ENCODE measurements at regions not wholly inside any gene's neighbourhood (a gene's known extent, or its start where the extent isn't known, plus 50 kb on each side); places are given as distances from the start of the nearest gene placed in this dataset.

DNA sequence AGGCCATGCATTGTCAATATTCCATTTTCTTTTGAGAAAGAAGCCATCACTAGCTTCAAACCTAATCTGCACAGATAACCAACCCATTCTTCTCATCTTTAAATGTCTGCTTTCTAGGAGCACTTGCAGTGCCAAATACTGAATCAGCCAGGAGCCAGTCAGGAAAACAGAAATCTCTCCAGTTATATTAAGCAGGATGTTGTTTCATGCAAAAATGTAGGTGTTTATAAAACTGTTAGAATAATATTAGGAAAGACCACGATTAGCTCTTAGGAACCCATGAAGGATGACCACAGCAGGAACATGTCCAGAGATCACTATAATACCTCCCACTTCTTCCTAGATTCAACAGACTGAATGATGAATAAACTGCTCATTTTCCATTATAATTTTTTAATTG is 86.0 kb downstream of the TTC32 start:
- TF ChIP-seq, protein P1, sequence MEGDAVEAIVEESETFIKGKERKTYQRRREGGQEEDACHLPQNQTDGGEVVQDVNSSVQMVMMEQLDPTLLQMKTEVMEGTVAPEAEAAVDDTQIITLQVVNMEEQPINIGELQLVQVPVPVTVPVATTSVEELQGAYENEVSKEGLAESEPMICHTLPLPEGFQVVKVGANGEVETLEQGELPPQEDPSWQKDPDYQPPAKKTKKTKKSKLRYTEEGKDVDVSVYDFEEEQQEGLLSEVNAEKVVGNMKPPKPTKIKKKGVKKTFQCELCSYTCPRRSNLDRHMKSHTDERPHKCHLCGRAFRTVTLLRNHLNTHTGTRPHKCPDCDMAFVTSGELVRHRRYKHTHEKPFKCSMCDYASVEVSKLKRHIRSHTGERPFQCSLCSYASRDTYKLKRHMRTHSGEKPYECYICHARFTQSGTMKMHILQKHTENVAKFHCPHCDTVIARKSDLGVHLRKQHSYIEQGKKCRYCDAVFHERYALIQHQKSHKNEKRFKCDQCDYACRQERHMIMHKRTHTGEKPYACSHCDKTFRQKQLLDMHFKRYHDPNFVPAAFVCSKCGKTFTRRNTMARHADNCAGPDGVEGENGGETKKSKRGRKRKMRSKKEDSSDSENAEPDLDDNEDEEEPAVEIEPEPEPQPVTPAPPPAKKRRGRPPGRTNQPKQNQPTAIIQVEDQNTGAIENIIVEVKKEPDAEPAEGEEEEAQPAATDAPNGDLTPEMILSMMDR (IDR thresholded peaks at IDR 0.05): no peak
- no peak for TF ChIP-seq POLR2AphosphoS5 (IDR thresholded peaks at IDR 0.05; ENCODE audit: low read depth, low read length)
- no peak for TF ChIP-seq SIN3A (IDR thresholded peaks at IDR 0.05; ENCODE audit: borderline replicate concordance, insufficient read depth, low read depth, low read length)
